ENCODE measurements at regions not wholly inside any gene's neighbourhood (a gene's known extent, or its start where the extent isn't known, plus 50 kb on each side); places are given as distances from the start of the nearest gene placed in this dataset.

GRCh38 chr4:20538905-20539304 lies 161.4 kb upstream of the PACRGL start:
- intact Hi-C loops (cut with DNase I), result no loop called here
- TF ChIP-seq CTCF (IDR thresholded peaks at IDR 0.05), result no peak
- no peak for DNase-seq

GRCh38 chr4:20543131-20543530 lies 157.1 kb upstream of the PACRGL start:
- no peak overlapping the region for H3K27ac ChIP-seq
- intact Hi-C loops (cut with DNase I), result loop anchor here (5.0 kb wide), 1 partner anchor 144 kb away; no protein-coding TSS in a partner anchor
- no peak overlapping the region for H3K9ac ChIP-seq (ENCODE audit: low read depth in 2 of 2, low read length in 2 of 2)
- no peaks in the 10 kb centered on the region for H3K9me3 ChIP-seq
- no peak overlapping the region for H3K4me3 ChIP-seq
- DNase-seq, result no peak
- H3K4me1 ChIP-seq, result no peaks in the 10 kb centered on the region
- TF ChIP-seq CTCF (IDR thresholded peaks at IDR 0.05), result no peak
- H3K36me3 ChIP-seq, result no peaks in the 10 kb centered on the region
- H3K27me3 ChIP-seq, result no peaks in the 10 kb centered on the region

More at GRCh38 chr4:20538905-20539304, 161.4 kb upstream of the PACRGL start:
- no peak overlapping the region for H3K27ac ChIP-seq
- H3K9me3 ChIP-seq, result no peaks in the 10 kb centered on the region
- no peak overlapping the region for H3K9ac ChIP-seq (ENCODE audit: low read depth in 2 of 2, low read length in 2 of 2)
- H3K27me3 ChIP-seq, result no peaks in the 10 kb centered on the region
- no peaks in the 10 kb centered on the region for H3K4me1 ChIP-seq
- no peak overlapping the region for H3K4me3 ChIP-seq
- no peaks in the 10 kb centered on the region for H3K36me3 ChIP-seq

- Histone ChIP-seq H3K36me3 (no peaks in the 10 kb centered on the region), H3K27me3 (no peaks in the 10 kb centered on the region), H3K4me3 (no peak overlapping the region), H3K9me3 (no peaks in the 10 kb centered on the region), H3K27ac (no peak overlapping the region), H3K4me1 (no peaks in the 10 kb centered on the region), H3K9ac (ENCODE audit: low read depth in 2 of 2, low read length in 2 of 2) (no peak overlapping the region)
- intact Hi-C loops (cut with DNase I), result loop anchor here (2.0 to 5.0 kb wide), 2 partner anchors 124 to 143 kb away; no protein-coding TSS in a partner anchor
- peak; percentile 48 for TF ChIP-seq CTCF (IDR thresholded peaks at IDR 0.05)
- DNase-seq, result no peak
These were observed 155.6 kb upstream of the PACRGL start for GRCh38 chr4:20544645-20545044.

GRCh38 chr4:20552004-20552403 lies 148.3 kb upstream of the PACRGL start:
- Histone ChIP-seq H3K27me3 (no peaks in the 10 kb centered on the region), H3K9me3 (no peaks in the 10 kb centered on the region), H3K36me3 (no peaks in the 10 kb centered on the region), H3K4me3 (no peak overlapping the region), H3K27ac (no peak overlapping the region), H3K9ac (ENCODE audit: low read depth in 2 of 2, low read length in 2 of 2) (no peak overlapping the region), H3K4me1 (no peaks in the 10 kb centered on the region)
- intact Hi-C loops (cut with DNase I), result no loop called here
- no peak for DNase-seq
- no peak for TF ChIP-seq CTCF (IDR thresholded peaks at IDR 0.05)

- Histone ChIP-seq H3K4me1 (no peaks in the 10 kb centered on the region), H3K4me3 (no peak overlapping the region), H3K27me3 (no peaks in the 10 kb centered on the region), H3K27ac (no peak overlapping the region), H3K36me3 (no peaks in the 10 kb centered on the region), H3K9ac (ENCODE audit: low read depth in 2 of 2, low read length in 2 of 2) (no peak overlapping the region), H3K9me3 (no peaks in the 10 kb centered on the region)
- DNase-seq, result no peak
- intact Hi-C loops (cut with DNase I), result no loop called here
- no peak for TF ChIP-seq CTCF (IDR thresholded peaks at IDR 0.05)
These were observed 146.1 kb upstream of the PACRGL start for GRCh38 chr4:20554134-20554533.

Data from colonic mucosa (tissue), 4 donors.